ENCODE measurements at regions not wholly inside any gene's neighbourhood (a gene's known extent, or its start where the extent isn't known, plus 50 kb on each side); places are given as distances from the start of the nearest gene placed in this dataset.

- Histone ChIP-seq H3K4me2 (ENCODE audit: insufficient read depth, low read length) (no peak overlapping the region), H3K4me3 (ENCODE audit: insufficient read depth, low read length) (no peak overlapping the region), H3K36me3 (ENCODE audit: insufficient read depth, low read length) (no peaks in the 10 kb centered on the region), H2AFZ (ENCODE audit: low read length) (no peak overlapping the region), H3K27me3 (ENCODE audit: insufficient read depth, low read length) (no peaks in the 10 kb centered on the region), H3K9me3 (ENCODE audit: low read depth, low read length) (no peaks in the 10 kb centered on the region), H3K79me2 (ENCODE audit: insufficient read depth, low read length) (no peaks in the 10 kb centered on the region), H3K27ac (ENCODE audit: low read depth, low read length) (no peak overlapping the region), H3K4me1 (ENCODE audit: insufficient read depth, low read length) (no peaks in the 10 kb centered on the region), H4K20me1 (ENCODE audit: insufficient read depth, low read length) (no peaks in the 10 kb centered on the region)
- TF ChIP-seq CTCF (IDR thresholded peaks at IDR 0.05; ENCODE audit: extremely low read depth, low read depth, low read length): no peak
- DNase-seq (ENCODE audit: insufficient read length, low spot score, missing footprints): no peak
Measured at GRCh38 chr1:220389634-220390033, 117.4 kb upstream of the RAB3GAP2 start.

- H3K36me3 ChIP-seq (ENCODE audit: insufficient read depth, low read length): no peaks in the 10 kb centered on the region
- no peak overlapping the region for H2AFZ ChIP-seq (ENCODE audit: low read length)
- no peak overlapping the region for H3K4me2 ChIP-seq (ENCODE audit: insufficient read depth, low read length)
- no peak for DNase-seq (ENCODE audit: insufficient read length, low spot score, missing footprints)
- no peaks in the 10 kb centered on the region for H3K4me1 ChIP-seq (ENCODE audit: insufficient read depth, low read length)
- no peaks in the 10 kb centered on the region for H3K79me2 ChIP-seq (ENCODE audit: insufficient read depth, low read length)
- H3K27ac ChIP-seq (ENCODE audit: low read depth, low read length): no peak overlapping the region
- no peaks in the 10 kb centered on the region for H3K27me3 ChIP-seq (ENCODE audit: insufficient read depth, low read length)
- no peaks in the 10 kb centered on the region for H4K20me1 ChIP-seq (ENCODE audit: insufficient read depth, low read length)
- H3K4me3 ChIP-seq (ENCODE audit: insufficient read depth, low read length): no peak overlapping the region
- no peaks in the 10 kb centered on the region for H3K9me3 ChIP-seq (ENCODE audit: low read depth, low read length)
- no peak for TF ChIP-seq CTCF (IDR thresholded peaks at IDR 0.05; ENCODE audit: extremely low read depth, low read depth, low read length)
Measured at GRCh38 chr1:220386494-220387195, 114.4 kb upstream of the RAB3GAP2 start.

GRCh38 chr1:220385158-220385557, 112.9 kb upstream of the RAB3GAP2 start:
- no peaks in the 10 kb centered on the region for H4K20me1 ChIP-seq (ENCODE audit: insufficient read depth, low read length)
- no peak overlapping the region for H3K4me3 ChIP-seq (ENCODE audit: insufficient read depth, low read length)
- no peaks in the 10 kb centered on the region for H3K79me2 ChIP-seq (ENCODE audit: insufficient read depth, low read length)
- no peaks in the 10 kb centered on the region for H3K9me3 ChIP-seq (ENCODE audit: low read depth, low read length)
- no peaks in the 10 kb centered on the region for H3K36me3 ChIP-seq (ENCODE audit: insufficient read depth, low read length)
- no peaks in the 10 kb centered on the region for H3K27me3 ChIP-seq (ENCODE audit: insufficient read depth, low read length)
- H3K4me1 ChIP-seq (ENCODE audit: insufficient read depth, low read length): no peaks in the 10 kb centered on the region
- H3K4me2 ChIP-seq (ENCODE audit: insufficient read depth, low read length): no peak overlapping the region
- no peak for TF ChIP-seq CTCF (IDR thresholded peaks at IDR 0.05; ENCODE audit: extremely low read depth, low read depth, low read length)
- no peak overlapping the region for H2AFZ ChIP-seq (ENCODE audit: low read length)
- DNase-seq (ENCODE audit: insufficient read length, low spot score, missing footprints): no peak
- H3K27ac ChIP-seq (ENCODE audit: low read depth, low read length): no peak overlapping the region

GRCh38 chr1:220382994-220383393, 110.7 kb upstream of the RAB3GAP2 start:
- no peak for DNase-seq (ENCODE audit: insufficient read length, low spot score, missing footprints)
- H2AFZ ChIP-seq (ENCODE audit: low read length): no peak overlapping the region
- TF ChIP-seq CTCF (IDR thresholded peaks at IDR 0.05; ENCODE audit: extremely low read depth, low read depth, low read length): no peak

More at GRCh38 chr1:220382994-220383393, 110.7 kb upstream of the RAB3GAP2 start:
- Histone ChIP-seq H3K4me1 (ENCODE audit: insufficient read depth, low read length) (no peaks in the 10 kb centered on the region), H3K27me3 (ENCODE audit: insufficient read depth, low read length) (no peaks in the 10 kb centered on the region), H3K27ac (ENCODE audit: low read depth, low read length) (no peak overlapping the region), H3K36me3 (ENCODE audit: insufficient read depth, low read length) (no peaks in the 10 kb centered on the region), H3K4me2 (ENCODE audit: insufficient read depth, low read length) (no peak overlapping the region), H3K9me3 (ENCODE audit: low read depth, low read length) (no peaks in the 10 kb centered on the region), H4K20me1 (ENCODE audit: insufficient read depth, low read length) (no peaks in the 10 kb centered on the region), H3K4me3 (ENCODE audit: insufficient read depth, low read length) (no peak overlapping the region), H3K79me2 (ENCODE audit: insufficient read depth, low read length) (no peaks in the 10 kb centered on the region)

Data from osteoblast (primary cell).